D721Med (cell line): ENCODE measurements at regions not wholly inside any gene's neighbourhood (a gene's known extent, or its start where the extent isn't known, plus 50 kb on each side); places are given as distances from the start of the nearest gene placed in this dataset.

Source experiments
- DNase-seq: peaks from one replicate; pipeline ENCODE4 v3.0.0; 2011; ENCODE audit warnings: low spot score; ENCODE audit not compliant: insufficient read length
- FAIRE-seq: peaks from 2 replicates; lab custom pipeline; 2011; peaks lifted over from hg19 to GRCh38; lab: Jason Lieb, UNC
- TF ChIP-seq, protein P1 (sequence below): IDR thresholded peaks from 2 replicates; pipeline ENCODE4 v1.5.1; 2012; ENCODE audit warnings: mild to moderate bottlenecking, control low read depth; ENCODE audit not compliant: insufficient read depth; ENCODE audit errors: missing control alignments

DNA sequence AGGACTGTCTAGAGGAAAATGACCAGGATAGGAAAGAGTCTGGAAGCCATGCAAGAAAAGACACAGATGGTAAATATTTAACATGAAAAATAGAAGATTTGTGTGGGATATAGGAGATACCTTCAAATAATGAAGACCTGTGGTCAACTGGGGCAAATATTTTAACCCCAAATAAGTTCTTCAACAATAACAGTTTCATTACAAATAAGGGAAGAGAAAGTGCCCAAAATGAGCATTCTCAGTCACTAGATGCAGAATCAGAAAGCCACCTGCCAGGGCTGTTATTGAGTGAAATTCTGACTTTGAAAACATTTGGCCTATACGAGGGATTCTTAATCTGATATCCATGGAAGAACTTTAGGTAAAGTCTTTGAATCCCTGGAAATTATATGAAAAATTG, 231.2 kb upstream of the PLEKHG7 start:
- FAIRE-seq: no peak
- no peak for DNase-seq
- TF ChIP-seq, protein P1, sequence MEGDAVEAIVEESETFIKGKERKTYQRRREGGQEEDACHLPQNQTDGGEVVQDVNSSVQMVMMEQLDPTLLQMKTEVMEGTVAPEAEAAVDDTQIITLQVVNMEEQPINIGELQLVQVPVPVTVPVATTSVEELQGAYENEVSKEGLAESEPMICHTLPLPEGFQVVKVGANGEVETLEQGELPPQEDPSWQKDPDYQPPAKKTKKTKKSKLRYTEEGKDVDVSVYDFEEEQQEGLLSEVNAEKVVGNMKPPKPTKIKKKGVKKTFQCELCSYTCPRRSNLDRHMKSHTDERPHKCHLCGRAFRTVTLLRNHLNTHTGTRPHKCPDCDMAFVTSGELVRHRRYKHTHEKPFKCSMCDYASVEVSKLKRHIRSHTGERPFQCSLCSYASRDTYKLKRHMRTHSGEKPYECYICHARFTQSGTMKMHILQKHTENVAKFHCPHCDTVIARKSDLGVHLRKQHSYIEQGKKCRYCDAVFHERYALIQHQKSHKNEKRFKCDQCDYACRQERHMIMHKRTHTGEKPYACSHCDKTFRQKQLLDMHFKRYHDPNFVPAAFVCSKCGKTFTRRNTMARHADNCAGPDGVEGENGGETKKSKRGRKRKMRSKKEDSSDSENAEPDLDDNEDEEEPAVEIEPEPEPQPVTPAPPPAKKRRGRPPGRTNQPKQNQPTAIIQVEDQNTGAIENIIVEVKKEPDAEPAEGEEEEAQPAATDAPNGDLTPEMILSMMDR: no peak

DNA sequence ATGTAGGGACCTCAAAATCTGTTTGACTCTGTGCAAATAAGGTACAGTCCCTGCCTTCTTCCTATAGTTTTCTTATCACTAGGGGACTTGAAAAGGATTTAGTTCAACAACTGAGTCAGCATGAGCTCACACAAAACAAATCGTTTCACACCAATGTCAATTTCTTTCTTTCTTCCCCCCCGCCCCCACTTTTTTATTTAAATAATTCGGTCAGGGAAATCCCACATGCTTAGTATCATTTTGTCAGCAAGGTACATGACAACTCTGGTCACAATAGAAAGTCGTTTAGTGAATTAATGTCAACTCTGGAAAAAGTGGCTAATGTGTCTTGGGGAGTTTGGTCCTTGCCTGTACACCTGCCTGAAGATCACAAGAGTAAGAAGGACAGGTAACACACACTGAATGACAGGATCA, 232.2 kb upstream of the PLEKHG7 start:
- DNase-seq: no peak
- FAIRE-seq: no peak
- TF ChIP-seq, protein P1: no peak

DNA sequence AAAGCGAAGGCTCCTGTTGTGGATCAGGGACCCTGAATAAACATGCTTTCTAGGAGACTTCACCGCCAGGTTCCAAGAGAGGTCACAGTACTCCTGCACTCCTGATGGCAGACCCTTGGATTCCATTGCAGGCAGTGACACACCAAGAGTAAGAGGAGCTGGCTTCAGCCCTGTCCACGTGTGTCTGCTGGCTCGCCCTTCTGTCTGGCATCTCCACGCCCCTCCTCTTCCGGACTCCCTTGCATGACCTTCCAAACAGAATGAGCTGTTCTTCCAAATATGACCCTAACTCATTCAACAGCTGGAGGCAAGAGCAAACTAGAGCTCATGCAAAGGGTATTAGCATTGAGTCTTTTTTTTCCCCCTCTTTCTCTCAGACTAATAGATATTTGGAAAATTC, 233.0 kb upstream of the PLEKHG7 start:
- DNase-seq: no peak

DNA sequence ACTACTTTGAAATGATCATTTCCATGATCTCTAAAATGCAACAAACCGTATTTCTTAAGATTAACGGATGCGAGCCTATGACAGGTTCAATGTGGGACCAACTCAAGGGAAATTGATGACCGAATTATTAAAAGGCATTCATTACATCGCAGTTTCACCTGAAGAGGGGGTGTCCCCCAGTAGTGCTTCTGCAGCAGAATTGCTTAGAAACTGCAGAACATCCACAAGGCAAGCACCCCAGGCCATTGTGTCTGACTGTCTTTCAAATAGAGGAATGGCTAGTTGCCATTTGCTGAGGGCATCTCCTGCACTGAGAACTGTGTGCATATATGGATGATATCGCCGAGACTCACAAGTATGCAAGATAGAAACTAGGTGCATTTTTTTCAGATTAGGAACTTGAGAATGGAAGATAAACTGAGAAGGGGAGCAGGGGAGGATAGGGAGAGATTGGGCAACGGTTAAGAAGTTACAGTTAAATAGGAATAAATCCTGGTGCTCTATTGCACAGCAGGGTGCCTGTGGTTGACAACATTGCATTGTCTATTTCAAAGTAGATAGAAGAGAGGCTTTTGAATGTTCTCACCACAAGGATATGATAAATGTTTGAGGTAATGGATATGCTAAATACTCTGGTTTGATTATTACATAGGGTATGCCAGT, 234.3 kb upstream of the PLEKHG7 start:
- no peak for DNase-seq
- TF ChIP-seq, protein P1: no peak
- no peak for FAIRE-seq

More for the DNA sequence above, 233.0 kb upstream of the PLEKHG7 start:
- TF ChIP-seq, protein P1: no peak
- no peak for FAIRE-seq

DNA sequence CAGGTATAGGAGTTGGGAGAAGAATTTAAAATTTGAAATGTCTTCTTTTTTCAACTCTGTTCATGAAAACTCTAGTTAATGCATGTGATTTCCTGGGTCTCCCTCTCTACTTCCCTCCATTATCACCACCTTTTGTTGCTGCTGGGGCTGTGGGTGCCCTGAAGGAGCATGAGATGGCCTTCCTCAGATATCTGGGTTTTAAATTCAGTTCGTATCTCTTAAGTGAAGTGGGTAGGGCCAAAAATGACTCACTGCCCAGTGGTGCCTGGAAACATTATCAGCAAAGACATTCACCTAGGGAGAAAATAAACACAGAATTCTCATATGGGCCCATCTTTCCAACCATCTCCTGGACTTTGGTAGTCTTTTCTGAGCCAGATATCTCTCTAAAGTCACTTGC, 234.9 kb upstream of the PLEKHG7 start:
- no peak for FAIRE-seq
- DNase-seq: no peak

DNA sequence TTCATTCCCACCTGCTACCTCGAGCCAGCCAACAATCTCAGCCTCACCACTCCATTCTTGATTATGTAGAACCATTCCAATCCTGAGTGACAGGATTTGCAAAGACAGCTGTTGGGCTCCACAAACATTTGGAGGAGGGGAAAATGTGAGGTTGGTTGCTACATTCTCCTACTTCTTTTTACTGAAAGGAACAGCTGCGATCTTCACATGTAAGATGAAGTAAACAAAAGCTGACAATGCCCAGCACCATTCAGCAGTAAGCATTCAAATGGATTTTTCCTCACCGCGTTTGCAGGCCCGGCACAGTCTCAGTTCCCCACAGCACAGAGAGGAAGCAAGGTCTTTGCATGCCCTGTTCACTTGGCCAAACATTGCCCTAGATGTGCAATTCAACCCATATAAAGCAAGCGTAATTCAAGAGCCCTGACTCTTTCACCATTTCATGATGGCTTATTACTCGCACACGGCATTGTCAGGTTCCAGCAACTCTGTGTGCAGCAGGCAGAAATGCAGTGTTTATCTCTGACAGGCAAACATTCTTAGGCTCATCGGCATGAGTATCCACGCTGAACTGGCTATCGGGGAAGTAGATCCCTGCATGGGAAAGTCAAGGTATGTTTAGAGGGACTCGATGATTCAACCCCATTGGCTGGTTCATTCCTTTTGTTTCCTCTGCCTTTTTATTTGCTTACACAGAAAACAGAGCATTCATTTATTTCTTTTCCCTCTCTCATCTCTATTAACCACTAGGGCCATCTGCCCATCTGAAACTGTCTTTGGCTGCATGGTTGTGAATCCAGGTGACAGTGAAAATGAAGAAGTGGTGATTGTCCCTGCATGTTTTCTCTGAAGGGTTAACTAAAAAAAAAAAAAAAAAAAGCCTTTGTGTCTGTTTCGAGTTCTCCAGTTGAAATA, 236.1 kb upstream of the PLEKHG7 start:
- DNase-seq (no peak), FAIRE-seq (no peak)
- TF ChIP-seq, protein P1: no peak

More for the DNA sequence above, 234.9 kb upstream of the PLEKHG7 start:
- TF ChIP-seq, protein P1: no peak

DNA sequence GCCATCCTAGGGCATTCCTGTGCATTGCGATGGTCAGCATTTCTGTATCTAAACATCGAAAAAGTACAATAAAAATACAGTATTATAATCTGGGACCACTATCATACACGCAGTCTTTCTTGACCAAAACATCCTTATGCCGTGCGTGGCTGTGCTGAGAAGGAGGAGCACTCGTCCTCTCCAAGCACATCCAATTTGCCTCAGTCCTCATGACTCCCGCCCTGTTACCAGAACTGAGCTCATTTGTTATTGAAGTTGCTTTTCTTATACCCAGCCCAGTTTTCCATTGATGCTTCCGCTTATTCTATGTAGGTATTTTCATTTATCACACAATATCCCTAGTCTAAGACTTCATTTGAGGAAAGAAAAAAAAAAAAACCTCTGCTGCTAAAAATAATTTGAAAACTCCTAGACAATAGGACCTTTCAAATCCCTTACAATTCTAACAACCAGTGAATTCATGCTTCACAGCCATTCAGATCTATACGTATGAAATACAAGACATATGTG, 236.9 kb upstream of the PLEKHG7 start:
- DNase-seq (no peak), FAIRE-seq (no peak)
- TF ChIP-seq, protein P1: no peak
